ENCODE measurements at regions not wholly inside any gene's neighbourhood (a gene's known extent, or its start where the extent isn't known, plus 50 kb on each side); places are given as distances from the start of the nearest gene placed in this dataset.

DNA sequence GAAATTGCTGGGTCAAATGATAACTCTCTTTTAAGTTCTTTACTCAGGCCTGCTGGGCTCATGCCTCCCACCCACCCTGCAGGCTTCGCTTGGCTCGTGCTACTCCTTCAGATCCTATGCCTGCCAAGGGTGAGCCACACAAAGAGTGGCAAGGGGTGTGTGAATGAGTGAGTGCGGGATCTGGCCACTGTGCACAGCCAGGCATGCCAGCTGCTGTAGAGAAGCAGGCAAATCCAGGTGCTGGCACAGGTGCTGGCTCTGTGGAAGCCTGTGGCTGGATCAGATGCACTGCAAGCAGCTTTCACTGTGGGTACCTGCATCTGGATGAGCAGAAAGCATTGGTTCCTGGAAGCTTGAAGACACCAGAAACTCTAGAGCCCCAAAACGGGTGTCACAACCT lies 1055.7 kb upstream of the EPHA6 start:
- TF ChIP-seq, protein P1, sequence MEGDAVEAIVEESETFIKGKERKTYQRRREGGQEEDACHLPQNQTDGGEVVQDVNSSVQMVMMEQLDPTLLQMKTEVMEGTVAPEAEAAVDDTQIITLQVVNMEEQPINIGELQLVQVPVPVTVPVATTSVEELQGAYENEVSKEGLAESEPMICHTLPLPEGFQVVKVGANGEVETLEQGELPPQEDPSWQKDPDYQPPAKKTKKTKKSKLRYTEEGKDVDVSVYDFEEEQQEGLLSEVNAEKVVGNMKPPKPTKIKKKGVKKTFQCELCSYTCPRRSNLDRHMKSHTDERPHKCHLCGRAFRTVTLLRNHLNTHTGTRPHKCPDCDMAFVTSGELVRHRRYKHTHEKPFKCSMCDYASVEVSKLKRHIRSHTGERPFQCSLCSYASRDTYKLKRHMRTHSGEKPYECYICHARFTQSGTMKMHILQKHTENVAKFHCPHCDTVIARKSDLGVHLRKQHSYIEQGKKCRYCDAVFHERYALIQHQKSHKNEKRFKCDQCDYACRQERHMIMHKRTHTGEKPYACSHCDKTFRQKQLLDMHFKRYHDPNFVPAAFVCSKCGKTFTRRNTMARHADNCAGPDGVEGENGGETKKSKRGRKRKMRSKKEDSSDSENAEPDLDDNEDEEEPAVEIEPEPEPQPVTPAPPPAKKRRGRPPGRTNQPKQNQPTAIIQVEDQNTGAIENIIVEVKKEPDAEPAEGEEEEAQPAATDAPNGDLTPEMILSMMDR (IDR thresholded peaks at IDR 0.05; ENCODE audit: borderline replicate concordance, extremely low read depth, low read length, poor library complexity, severe bottlenecking) = no peak
- no peak for TF ChIP-seq EZH2 (IDR thresholded peaks at IDR 0.05; ENCODE audit: borderline replicate concordance, low read depth, low read length, severe bottlenecking)

All from DND-41 (cell line).